T47D (cell line): ENCODE measurements at regions not wholly inside any gene's neighbourhood (a gene's known extent, or its start where the extent isn't known, plus 50 kb on each side); places are given as distances from the start of the nearest gene placed in this dataset.
A peak's percentile ranks its signal among the peaks of the same experiment; 100 is the strongest.

ENCODE experiments used
- DNase-seq, 2 experiments: peaks; one replicate each; pipeline versions ENCODE4 v3.0.0 to v3.0.0-alpha.2; 2011 to 2012; ENCODE audit warnings: low read depth in 1 of 2, low spot score in 1 of 2
- JUND ChIP-seq: IDR thresholded peaks from 2 replicates; pipeline ENCODE4 v1.6.1; 2012; ENCODE audit warnings: low read depth
- in situ Hi-C: cut with HindIII; loops from 2 replicates; pipeline ENCODE4 v1.10.0; 2016; ENCODE audit warnings: low sequenced_read_pairs, low pct_unique_long_range_greater_than_20kb

DNA sequence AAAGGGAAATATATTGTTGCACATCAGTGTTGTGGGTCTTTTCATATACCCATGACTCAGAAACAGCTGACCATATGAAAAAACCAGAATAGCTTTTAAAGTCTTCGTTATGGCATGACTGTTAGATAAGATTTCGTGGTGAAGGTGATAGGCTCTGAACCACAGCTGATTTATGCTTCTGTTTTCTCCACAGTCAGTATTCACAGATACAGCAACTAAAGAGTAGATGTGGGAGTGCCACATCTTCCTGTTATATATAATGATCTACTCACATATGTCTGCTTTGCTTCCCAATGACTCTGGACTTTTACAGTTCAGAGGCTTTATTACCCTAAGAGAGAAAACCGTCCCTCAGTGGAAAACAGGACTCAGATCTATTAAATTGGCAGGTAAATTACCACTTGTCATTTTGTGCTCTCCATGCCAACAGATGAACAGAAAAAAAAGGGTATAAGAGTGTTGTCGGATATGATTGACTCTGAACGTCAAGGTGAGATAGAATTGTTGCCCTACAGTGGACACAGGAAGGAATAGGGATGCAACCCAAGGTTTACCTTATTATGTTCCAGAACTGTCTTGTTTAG is 1037.1 kb downstream of the GALC start:
- DNase-seq = no peak
- in situ Hi-C loops = no loop called here
- TF ChIP-seq JUND = no peak

DNA sequence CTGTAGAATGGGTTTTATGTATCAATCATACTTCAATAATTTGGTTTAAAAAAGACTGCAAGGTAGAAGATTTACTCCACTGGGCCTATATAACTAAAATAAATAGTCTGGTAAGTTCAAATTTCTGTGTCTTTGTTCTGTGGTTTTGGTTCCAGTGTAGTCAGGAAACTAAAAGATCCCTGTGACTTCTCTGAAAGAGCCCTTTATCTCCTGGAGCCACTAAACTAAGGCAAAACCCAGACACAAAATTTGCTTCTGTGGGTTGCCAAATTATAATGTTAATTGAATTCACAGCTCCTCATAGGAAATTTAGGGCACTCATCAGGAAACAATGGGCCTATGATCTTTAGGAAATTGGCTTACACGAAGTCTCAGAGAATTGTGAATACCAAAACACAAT is 1038.4 kb downstream of the GALC start:
- in situ Hi-C loops = no loop called here
- TF ChIP-seq JUND = no peak
- DNase-seq = no peak

DNA sequence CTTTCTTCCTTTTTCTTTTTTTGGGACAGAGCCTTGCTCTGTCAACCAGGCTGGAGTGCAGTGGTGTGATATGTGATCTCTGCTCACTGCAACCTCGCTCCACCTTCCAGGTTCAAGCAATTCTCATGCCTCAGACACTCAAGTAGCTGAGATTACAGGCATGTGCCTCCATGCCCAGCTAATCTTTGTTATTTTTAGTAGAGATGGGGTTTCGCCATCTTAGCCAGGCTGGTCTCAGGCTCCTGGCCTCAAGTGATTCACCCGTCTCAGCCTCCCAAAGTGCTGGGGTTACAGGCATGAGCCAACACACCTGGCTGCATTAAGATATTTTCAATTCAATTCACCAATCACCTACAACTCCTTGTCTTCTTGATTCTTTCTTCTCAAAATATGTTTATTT is 1046.5 kb downstream of the GALC start:
- in situ Hi-C loops = no loop called here
- no peak for DNase-seq
- no peak for TF ChIP-seq JUND

DNA sequence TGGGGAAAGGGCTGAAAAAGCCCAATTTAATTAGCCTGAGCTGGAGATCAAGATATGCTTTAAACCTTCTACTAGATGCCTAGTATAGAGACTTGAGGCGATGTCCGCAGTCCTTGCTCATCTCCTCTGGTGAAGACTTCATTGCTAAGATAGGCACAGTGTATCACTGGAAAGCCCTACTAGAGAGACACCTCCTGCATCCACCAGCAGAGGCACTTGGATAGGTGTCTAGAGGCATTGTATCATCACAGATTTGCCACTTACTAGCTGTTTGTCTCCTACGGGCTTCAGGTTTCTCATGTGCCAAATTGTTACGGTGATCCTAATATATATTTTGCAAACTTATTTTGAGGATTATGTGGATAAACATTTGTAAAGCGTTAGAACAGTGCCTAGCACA is 1048.5 kb downstream of the GALC start:
- in situ Hi-C loops = no loop called here
- no peak for TF ChIP-seq JUND
- DNase-seq = peak in 1 of 2 experiments; percentile 7

DNA sequence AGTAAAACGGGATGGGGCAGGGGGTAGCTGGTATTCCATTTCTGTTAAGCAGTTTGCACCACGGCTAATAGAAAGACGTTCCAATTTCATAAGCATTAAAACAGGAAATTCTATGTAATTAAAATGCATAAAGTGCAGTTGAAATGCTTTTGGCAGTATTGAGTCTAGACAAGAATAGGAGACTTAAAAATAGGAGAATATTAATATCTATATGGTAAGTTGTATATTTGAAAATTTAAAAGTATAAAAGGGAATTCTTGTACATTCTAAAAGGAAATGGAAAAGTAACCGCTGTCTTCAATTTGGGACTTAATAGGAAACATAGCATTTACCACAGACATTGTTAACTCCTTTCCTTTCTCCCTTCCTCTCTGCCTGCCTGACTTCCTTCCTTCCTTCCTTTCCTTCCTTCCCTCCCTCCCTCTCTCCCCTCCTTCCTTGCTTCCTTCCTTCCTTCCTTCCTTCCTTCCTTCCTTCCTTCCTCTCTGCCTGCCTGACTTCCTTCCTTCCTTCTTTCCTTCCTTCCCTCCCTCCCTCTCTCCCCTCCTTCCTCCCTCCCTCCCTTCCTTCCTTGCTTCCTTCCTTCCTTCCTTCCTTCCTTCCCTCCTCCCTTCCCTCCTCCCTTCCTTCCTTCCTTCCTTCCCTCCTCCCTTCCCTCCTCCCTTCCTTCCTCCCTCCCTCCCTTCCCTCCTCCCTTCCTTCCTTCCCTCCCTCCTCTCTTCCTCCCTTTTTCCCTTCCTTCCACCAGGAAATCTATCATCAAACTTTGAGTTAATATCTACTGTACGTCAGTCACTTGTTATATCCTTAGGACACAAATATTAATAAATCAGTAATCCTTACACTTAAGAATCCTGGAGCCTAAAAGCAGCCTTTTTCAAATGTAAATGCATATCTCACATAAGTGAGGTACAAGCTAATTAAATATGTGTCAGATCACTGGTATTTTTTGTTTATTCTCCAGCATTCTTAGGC is 1049.3 kb downstream of the GALC start:
- in situ Hi-C loops = no loop called here
- no peak for TF ChIP-seq JUND

DNA sequence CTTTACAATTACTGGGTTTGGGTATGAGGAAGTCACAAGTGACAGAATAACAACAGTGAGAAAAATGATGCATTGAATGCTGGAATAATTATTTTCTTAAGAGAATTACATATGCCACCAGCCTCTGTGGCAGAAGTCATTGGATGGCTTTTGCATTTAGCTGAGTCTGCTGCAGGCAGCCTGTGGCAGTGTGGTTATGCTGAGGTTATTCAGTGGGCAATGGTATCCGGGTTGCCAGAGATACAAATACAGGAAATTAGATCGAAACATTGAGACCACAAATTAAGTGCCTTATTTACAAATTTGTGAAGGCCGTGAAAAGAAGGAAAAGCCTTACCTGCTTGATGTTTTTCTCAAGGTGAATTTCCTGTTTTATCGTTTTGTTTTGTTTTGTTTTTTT is 1050.0 kb downstream of the GALC start:
- in situ Hi-C loops = no loop called here
- no peak for DNase-seq
- no peak for TF ChIP-seq JUND

More for the DNA sequence above, 1049.3 kb downstream of the GALC start:
- no peak for DNase-seq

DNA sequence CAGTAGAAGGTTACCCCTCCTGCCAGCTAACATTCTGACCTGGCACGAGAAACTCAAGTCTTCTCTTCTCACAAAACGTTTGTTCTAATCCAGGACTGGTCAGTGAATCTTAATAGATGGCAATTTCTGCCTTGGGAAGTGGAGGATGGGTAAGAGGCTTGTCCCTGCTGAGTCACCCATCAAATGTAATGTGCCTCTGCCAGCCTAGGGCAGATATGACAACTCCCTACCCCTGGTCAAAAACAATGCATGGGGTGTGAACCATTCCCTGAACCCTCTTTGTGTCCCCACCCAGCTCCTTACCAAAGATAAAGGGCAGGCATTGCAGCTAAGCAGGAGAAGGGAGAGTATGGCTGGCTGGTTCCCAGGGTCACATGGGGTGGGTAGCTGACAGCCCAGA is 1052.9 kb downstream of the GALC start:
- DNase-seq = no peak
- no peak for TF ChIP-seq JUND
- in situ Hi-C loops = no loop called here

DNA sequence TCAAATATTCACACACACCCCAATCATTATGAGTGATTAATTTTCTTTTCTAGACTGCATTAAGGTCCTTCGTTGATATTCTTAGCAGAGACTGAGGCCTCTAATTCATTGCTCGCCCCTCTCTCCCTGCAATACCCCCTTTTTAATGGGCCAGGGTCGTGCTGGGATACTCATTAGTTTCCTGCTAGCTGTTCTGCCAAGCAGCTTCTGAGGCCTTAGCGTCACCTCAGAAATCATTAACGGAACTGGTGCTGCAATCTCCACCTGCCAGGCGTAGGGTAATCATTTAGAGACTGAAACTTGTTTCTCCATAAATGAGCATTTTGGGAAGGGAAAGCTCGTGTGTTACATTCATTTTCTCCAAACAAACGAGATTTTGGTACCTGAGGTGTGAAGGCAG is 1054.7 kb downstream of the GALC start:
- DNase-seq = no peak
- in situ Hi-C loops = no loop called here
- TF ChIP-seq JUND = no peak

DNA sequence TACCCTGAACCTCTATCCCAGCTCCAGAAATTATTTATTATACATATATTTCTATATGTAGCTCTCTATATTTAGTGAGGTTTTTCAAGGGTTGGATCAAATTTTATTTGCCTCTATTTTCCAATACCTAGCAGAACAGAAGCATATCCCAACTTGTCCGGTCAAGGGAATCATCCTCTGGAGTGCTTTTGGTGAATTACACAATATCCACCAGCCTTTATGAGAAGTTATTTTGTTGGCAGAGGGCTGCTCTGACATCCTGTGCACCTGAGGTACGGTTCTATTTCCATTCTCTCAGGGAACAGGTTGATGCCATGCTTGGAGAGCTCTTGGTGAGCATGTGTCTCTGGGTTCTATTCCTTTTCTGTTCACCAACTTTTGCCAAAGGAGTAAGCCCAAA is 1056.4 kb downstream of the GALC start:
- in situ Hi-C loops = no loop called here
- no peak for DNase-seq
- no peak for TF ChIP-seq JUND

DNA sequence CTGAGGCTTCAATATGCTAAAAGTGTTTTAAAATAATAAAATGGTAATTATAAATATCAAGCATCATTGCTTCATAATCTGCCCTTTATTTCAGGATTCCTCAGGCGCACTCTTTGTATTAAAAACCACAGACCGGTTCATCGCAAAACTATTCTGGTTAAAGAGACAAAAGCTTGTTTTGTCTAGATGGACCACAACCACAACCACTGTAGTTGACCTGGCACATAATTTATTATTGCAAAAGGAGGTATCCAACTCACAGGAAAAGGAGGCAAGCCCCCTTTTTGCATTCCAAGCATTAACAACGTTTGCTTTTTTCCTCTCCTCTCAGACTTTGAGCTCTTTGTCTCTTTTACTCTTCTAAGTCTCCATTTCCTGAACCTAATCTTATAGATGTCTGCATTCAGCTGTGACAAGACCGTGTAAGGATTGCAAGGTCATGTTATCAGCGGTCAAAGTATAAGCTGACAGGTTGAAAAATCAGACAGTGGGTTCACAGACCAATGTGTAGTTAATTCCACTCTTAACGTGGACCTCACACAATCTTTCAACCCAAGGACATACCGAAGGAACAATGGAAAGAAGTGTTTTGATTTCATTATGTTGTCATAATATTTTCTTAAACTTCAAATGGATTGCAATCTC is 1057.6 kb downstream of the GALC start:
- DNase-seq = no peak
- no peak for TF ChIP-seq JUND
- in situ Hi-C loops = no loop called here

DNA sequence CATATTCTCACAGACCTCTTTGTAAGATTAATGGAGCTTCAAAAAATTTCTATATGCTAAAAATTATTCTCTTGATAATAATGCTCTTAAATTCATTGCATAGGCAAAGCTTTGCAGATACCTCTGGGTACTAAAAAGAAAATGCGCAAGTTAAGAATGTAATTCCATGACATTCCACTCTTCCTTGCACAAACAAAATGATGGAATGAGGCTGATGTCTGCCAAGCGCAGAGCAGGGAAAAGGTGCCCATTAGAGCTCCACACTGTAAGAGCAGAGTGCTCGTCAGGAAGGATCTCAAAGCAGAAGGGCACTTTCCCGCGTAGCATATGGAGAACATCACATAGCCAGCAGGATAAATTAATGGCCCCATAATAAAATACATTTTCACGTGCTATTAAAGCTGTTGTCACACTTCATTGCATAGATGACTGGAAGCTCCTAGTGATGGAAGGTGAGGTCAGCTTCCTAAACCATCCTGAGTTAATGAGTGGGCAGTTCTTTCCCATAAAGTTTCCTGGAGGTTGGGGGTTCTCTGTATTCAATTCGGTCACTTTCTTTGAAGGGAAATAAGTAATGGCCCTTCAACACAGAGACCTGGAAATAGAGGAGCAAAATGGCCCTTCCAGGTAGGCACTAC is 1058.9 kb downstream of the GALC start:
- no peak for TF ChIP-seq JUND
- in situ Hi-C loops = no loop called here
- DNase-seq = no peak

DNA sequence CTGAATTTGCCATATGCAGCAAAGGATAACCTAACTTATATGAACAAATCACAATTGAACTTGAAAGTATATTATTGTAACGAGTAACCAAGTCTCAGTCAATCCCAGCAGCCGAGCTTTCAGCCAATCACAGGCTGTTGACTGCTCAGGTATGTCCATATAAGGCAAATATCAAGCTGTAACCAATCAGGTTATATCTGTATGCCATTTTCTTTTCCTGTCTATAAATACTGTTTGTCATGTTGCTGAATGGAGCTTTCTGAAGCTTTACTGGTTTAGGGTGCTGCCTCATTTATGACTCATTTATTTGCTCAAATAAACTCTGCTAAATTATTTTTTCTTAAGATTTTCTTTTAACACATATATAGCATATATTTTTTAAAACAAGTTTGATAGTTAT is 1059.5 kb downstream of the GALC start:
- in situ Hi-C loops = no loop called here
- no peak for TF ChIP-seq JUND
- peak in 1 of 2 experiments; percentile 7 for DNase-seq
